ENCODE measurements at regions not wholly inside any gene's neighbourhood (a gene's known extent, or its start where the extent isn't known, plus 50 kb on each side); places are given as distances from the start of the nearest gene placed in this dataset.

DNA sequence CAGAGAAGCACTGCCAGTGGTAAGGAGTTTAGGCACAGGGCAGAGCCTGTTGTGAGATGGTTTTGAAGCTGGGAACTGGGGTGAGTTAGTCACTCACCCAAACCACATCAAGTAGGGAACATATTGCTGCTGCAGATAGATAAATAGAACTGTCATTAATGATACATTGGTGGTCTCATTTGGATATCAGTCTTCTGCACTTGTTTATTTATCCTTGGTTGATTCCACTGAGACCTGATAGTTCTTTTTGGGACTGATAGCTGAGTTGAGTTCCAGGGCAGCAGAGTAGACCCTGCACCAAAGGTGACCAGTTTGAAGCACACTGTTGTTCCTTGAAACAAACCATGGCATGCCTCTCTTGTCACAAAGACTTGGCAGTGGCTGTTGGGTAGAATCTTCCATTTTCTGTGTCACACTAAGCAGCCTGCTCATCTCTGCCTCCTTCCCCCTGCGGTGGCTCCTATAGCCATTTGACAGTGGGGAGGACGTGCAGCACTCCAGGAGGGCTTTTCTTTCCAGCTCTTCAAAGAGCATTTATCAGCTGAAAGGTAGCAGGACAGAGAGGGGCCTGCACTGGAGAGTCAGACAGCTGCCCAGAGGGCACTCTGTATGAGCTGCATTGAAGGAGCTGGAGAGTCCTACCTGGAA, 59.7 kb upstream of the TMEM164 start:
- TF ChIP-seq CTCF (IDR thresholded peaks at IDR 0.05) (no peak), EP300 (IDR thresholded peaks at IDR 0.05) (no peak), POLR2A (IDR thresholded peaks at IDR 0.05) (no peak)

All from ovary (tissue), 3 donors.